NCI-H748 (cell line): ENCODE measurements at regions not wholly inside any gene's neighbourhood (a gene's known extent, or its start where the extent isn't known, plus 50 kb on each side); places are given as distances from the start of the nearest gene placed in this dataset.
"Not testable (repeated sequence)": the region's sequence is repeated elsewhere in the genome, so short reads cannot be mapped to it uniquely, and the experiment has no call there.

Experiments
- DNase-seq: peaks from one replicate; lab custom pipeline; 2025; ENCODE audit not compliant: unreplicated experiment; lab: John Stamatoyannopoulos, UW

DNA sequence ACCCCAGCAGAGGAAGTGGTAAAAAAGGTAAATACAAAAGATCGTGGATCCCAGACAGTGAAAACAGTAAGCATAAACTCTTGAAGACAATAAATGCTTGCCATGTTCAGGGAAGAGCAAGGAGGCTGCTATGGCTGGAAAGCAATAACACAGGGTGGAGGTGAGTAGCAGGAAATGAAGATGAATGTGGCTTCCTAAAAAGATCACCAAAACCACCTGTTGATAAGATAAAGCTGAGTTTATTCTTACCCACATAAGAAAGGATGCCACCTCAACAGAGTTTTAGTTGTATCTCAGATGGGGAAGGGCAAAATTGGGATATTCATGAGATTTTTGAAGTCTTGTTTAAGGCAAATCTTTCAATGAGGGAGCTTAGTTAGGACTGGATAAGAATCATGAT lies 273.3 kb downstream of the MSX2 start:
- DNase-seq = no peak

GRCh38 chr5:174996941-174997340 lies 272.6 kb downstream of the MSX2 start:
- no peak for DNase-seq

- DNase-seq = no peak
Measured at GRCh38 chr5:174995827-174996226, 271.4 kb downstream of the MSX2 start.

- no peak for DNase-seq
Measured at GRCh38 chr5:174991847-174992246, 267.5 kb downstream of the MSX2 start.

GRCh38 chr5:174990909-174991308 lies 266.5 kb downstream of the MSX2 start:
- no peak for DNase-seq

DNA sequence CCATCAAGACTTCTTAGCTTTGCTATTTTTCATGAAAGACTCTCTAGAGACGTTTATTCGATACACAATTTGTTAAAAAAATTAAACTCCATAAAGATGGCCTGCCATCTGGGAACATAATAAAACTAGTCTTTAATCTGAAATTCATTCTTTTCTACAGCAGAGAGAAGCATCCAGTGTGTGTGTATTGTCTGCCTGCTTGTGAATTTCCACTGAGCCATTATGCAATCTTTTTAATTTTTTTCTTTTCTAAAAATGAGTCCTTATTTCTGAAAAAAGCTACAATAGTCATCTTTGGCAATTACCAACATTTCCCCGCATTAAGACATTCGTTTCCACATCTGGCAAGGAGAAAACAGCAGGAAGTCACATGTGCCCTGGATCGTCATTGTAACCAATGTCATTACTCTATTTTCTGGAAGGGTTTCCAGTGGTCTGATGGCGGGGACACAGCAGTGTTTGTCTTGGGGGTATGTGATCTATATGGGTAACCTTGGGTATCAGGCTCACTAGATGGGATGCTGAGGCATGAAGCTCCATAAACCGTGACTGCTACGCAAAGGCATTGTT lies 263.1 kb downstream of the MSX2 start:
- no peak for DNase-seq

- DNase-seq = no peak
Measured at GRCh38 chr5:174984863-174985262, 260.5 kb downstream of the MSX2 start.

GRCh38 chr5:174982485-174982884 lies 258.1 kb downstream of the MSX2 start:
- DNase-seq = no peak

DNA sequence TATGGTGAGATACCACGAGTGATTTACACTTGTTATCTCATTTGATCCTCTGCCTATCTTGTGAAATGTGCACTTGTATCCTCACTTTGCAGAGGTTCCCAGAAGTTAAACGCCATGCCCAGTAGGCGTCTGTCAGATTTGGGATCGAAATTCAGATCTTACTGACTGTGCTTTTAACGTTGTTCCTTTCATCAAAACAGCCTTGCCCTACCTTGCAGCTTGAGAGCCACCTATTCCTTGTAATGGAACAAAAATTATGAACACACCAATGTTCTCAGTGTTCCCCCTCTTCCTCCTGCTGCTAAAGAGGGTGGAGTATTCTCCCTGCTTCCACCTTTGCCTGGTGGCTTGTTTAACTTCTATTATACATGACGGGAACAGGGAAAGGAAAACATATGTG lies 257.0 kb downstream of the MSX2 start:
- no peak for DNase-seq

DNA sequence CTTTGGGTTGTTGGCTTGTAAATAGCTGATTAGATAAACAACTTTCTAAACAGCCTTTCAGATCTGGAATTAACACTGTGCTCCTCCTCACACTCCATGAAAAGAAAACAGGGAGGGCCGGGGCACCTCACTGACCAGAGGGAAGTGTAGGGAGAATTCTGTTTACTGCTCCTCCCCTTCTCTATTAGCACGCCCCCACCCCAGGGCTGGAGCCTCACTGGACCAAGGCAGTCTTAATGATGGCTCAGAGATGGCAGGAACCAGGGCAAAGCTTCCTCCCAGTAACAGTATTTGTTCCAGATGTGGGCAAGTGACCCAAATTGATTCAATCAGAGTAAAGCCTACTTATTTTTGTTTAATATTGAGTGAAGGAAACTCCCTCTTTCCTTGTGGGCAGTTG lies 256.6 kb downstream of the MSX2 start:
- DNase-seq = no peak

DNA sequence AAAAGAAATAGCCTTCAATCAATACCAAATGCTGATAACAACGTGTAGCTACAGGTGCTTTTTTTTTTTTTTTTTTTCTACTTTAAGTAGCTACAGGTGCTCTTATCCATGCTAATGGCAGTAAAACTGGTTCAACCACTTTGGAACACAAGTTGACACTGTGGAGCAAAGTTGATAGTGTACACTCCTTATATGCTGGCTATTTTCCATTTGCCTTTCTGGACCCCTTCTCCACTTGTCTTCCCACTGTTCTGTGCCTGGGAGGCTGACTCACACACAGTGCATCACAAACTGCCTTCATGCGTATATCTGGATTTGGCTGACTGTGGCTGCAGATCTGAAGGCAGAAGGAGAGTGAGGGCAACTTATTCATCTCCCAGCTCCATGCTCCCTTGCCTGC lies 247.9 kb downstream of the MSX2 start:
- DNase-seq = peak; percentile 97

DNA sequence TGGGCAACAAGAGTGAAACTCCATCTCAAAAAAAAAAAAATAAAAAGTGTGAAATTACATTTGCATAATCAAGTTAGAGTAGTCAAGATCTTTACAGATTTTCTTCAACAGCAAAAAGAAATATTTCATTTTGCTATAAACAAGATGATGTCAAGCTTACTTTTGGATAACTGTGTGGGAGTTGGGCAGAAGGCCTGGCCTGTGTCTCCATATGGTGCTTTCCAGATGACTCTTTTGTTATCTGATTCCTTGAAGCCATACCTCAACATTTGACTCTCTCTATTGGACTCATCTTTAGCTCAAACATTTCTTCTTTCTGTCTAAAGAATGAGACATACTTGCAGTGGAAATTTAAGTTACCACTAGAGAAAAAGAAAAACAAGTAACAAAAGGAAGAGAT lies 246.8 kb downstream of the MSX2 start:
- DNase-seq = no peak

- no peak for DNase-seq
Measured at GRCh38 chr5:174970502-174970901, 246.1 kb downstream of the MSX2 start.

GRCh38 chr5:174953871-174954270 lies 229.5 kb downstream of the MSX2 start:
- no peak for DNase-seq

- peak; percentile 89 for DNase-seq
Measured at GRCh38 chr5:174951151-174951780, 226.9 kb downstream of the MSX2 start.

DNA sequence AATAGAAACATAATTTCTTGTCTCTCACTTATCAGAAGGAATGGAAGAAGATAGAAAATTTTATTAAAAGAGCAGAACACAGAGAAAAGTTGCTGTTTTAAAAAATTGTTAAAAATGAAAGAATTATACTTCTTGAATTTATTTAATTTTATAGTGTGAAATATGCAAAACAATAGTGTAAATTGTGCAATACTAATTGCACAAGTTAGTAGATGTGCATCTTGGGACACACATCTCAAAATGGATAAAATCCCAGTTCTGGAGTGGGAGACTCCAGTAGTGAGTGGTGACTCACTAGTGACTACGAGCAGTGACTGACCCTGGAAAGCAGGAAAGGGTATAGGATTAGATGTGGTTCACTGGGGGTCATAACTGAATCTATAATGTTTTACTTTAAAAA lies 223.2 kb downstream of the MSX2 start:
- no peak for DNase-seq

DNA sequence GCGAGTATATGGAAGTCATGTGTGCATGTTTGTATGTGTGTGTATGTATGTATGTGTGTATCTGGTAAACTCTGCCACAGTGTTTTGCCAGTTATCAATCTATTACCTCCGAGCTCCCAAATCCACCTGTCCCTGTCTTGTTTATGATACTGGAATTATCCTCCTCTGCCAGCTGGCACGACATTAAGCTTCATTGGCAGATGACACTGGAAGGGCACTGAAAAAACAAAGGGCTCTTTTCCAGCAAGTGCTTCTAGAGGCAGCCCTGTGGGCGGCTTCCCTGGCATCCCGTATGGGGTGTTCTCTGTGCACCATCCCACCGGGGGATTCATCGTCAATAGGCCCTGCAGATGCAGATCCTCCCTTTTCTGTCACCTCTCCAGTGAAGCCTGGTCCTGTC lies 221.5 kb downstream of the MSX2 start:
- DNase-seq = peak; percentile 10

- DNase-seq = no peak
Measured at GRCh38 chr5:174943785-174944184, 219.4 kb downstream of the MSX2 start.

- DNase-seq = not testable (repeated sequence)
Measured at GRCh38 chr5:174943002-174943401, 218.6 kb downstream of the MSX2 start.

- no peak for DNase-seq
Measured at GRCh38 chr5:174937201-174938123, 213.1 kb downstream of the MSX2 start.

DNA sequence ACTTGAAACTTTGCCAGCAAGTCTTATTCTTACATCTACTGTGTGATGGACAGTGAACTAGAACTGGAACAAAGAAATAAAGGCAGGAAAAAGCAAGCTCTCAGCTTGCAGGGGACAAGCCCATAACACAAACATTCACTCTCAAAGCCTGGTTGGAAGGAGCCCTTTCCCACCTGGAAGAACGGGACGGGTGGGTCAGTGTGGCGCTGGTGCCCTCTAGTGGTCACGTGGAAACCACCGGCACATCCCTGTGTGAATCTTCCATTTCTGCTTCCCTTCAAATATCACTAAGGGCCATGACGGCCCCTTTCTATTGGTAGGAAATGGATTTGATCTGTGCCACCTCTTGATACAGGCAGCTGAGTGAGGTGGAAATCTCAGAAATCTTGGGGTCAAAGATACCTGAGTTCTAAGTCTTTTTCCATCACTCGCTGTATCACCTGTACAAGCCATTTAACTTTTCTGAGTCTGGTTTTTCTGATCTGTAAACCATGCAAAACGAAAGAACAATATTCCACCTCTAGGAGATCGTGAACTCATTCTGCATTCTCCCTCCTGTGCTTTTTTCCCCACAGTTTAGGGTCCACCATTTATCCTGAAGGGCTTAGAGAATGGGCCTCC lies 211.6 kb downstream of the MSX2 start:
- peak; percentile 74 for DNase-seq

DNA sequence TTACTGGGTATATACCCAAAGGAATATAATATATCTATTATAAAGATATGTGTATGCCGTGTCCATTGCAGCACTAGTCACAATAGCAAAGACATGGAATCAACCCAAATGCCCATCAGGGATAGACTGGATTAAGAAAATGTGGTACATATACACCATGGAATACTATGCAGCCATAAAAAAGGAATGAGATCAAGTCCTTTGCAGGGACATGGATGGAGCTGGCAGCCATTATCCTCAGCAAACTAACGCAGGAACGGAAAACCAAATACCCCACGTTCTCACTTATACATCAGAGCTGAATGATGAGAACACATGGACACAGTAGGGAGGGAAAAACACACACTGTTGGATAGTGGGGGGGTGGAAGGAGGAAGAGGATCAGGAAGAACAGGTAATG lies 206.7 kb downstream of the MSX2 start:
- not testable (repeated sequence) for DNase-seq
